ENCODE measurements at regions not wholly inside any gene's neighbourhood (a gene's known extent, or its start where the extent isn't known, plus 50 kb on each side); places are given as distances from the start of the nearest gene placed in this dataset.

- no peak for DNase-seq (ENCODE audit: low spot score)
These were observed 56.5 kb upstream of the JDP2 start for GRCh38 chr14:75371297-75371696.

- peak; percentile 12 for DNase-seq (ENCODE audit: low spot score)
These were observed 55.6 kb upstream of the JDP2 start for GRCh38 chr14:75372260-75372659.

GRCh38 chr14:75373133-75373532, 54.7 kb upstream of the JDP2 start:
- DNase-seq (ENCODE audit: low spot score) = no peak

GRCh38 chr14:75373616-75374015, 54.2 kb upstream of the JDP2 start:
- peak; percentile 21 for DNase-seq (ENCODE audit: low spot score)

- no peak for DNase-seq (ENCODE audit: low spot score)
These were observed 52.9 kb upstream of the JDP2 start for GRCh38 chr14:75374911-75375310.

- DNase-seq (ENCODE audit: low spot score) = no peak
These were observed 51.8 kb upstream of the JDP2 start for GRCh38 chr14:75375983-75376382.
